ENCODE measurements at regions not wholly inside any gene's neighbourhood (a gene's known extent, or its start where the extent isn't known, plus 50 kb on each side); places are given as distances from the start of the nearest gene placed in this dataset.

GRCh38 chr18:78739115-78739514, 240.5 kb upstream of the SALL3 start:
- Histone ChIP-seq H3K27me3 (replicated peaks; ENCODE audit: control insufficient read depth, insufficient read depth, low read length, poor library complexity, severe bottlenecking) (no peaks in the 10 kb centered on the region), H3K4me1 (ENCODE audit: control insufficient read depth, insufficient read depth, low read length, poor library complexity, severe bottlenecking) (no peaks in the 10 kb centered on the region)

GRCh38 chr18:78739882-78740677, 239.5 kb upstream of the SALL3 start:
- H3K4me1 ChIP-seq (ENCODE audit: control insufficient read depth, insufficient read depth, low read length, poor library complexity, severe bottlenecking) = no peaks in the 10 kb centered on the region
- H3K9me3 ChIP-seq (ENCODE audit: control insufficient read depth, low read length) = no peaks in the 10 kb centered on the region
- DNase-seq = no peak
- no peaks in the 10 kb centered on the region for H3K27me3 ChIP-seq (replicated peaks; ENCODE audit: control insufficient read depth, insufficient read depth, low read length, poor library complexity, severe bottlenecking)
- no peaks in the 10 kb centered on the region for H3K36me3 ChIP-seq (ENCODE audit: control insufficient read depth, insufficient read depth, low read length)
- H3K27ac ChIP-seq (ENCODE audit: insufficient read depth, low read length, poor library complexity, severe bottlenecking) = no peak overlapping the region
- no peak overlapping the region for H3K4me3 ChIP-seq (ENCODE audit: insufficient read depth, low read depth, low read length, poor library complexity, severe bottlenecking)

More at GRCh38 chr18:78739115-78739514, 240.5 kb upstream of the SALL3 start:
- no peak for DNase-seq
- Histone ChIP-seq H3K4me3 (ENCODE audit: insufficient read depth, low read depth, low read length, poor library complexity, severe bottlenecking) (no peak overlapping the region), H3K9me3 (ENCODE audit: control insufficient read depth, low read length) (no peaks in the 10 kb centered on the region), H3K27ac (ENCODE audit: insufficient read depth, low read length, poor library complexity, severe bottlenecking) (no peak overlapping the region), H3K36me3 (ENCODE audit: control insufficient read depth, insufficient read depth, low read length) (no peaks in the 10 kb centered on the region)

- no peaks in the 10 kb centered on the region for H3K27me3 ChIP-seq (replicated peaks; ENCODE audit: control insufficient read depth, insufficient read depth, low read length, poor library complexity, severe bottlenecking)
- H3K36me3 ChIP-seq (ENCODE audit: control insufficient read depth, insufficient read depth, low read length) = no peaks in the 10 kb centered on the region
- no peaks in the 10 kb centered on the region for H3K4me1 ChIP-seq (ENCODE audit: control insufficient read depth, insufficient read depth, low read length, poor library complexity, severe bottlenecking)
- no peak overlapping the region for H3K4me3 ChIP-seq (ENCODE audit: insufficient read depth, low read depth, low read length, poor library complexity, severe bottlenecking)
- H3K27ac ChIP-seq (ENCODE audit: insufficient read depth, low read length, poor library complexity, severe bottlenecking) = no peak overlapping the region
- H3K9me3 ChIP-seq (ENCODE audit: control insufficient read depth, low read length) = no peaks in the 10 kb centered on the region
- DNase-seq = no peak
These were observed 238.7 kb upstream of the SALL3 start for GRCh38 chr18:78740876-78741275.

- Histone ChIP-seq H3K9me3 (ENCODE audit: control insufficient read depth, low read length) (no peaks in the 10 kb centered on the region), H3K4me3 (ENCODE audit: insufficient read depth, low read depth, low read length, poor library complexity, severe bottlenecking) (no peak overlapping the region), H3K27me3 (replicated peaks; ENCODE audit: control insufficient read depth, insufficient read depth, low read length, poor library complexity, severe bottlenecking) (no peaks in the 10 kb centered on the region), H3K36me3 (ENCODE audit: control insufficient read depth, insufficient read depth, low read length) (no peaks in the 10 kb centered on the region), H3K4me1 (ENCODE audit: control insufficient read depth, insufficient read depth, low read length, poor library complexity, severe bottlenecking) (no peaks in the 10 kb centered on the region), H3K27ac (ENCODE audit: insufficient read depth, low read length, poor library complexity, severe bottlenecking) (no peak overlapping the region)
- no peak for DNase-seq
These were observed 238.0 kb upstream of the SALL3 start for GRCh38 chr18:78741381-78742217.

- Histone ChIP-seq H3K27ac (ENCODE audit: insufficient read depth, low read length, poor library complexity, severe bottlenecking) (no peak overlapping the region), H3K9me3 (ENCODE audit: control insufficient read depth, low read length) (no peaks in the 10 kb centered on the region), H3K27me3 (replicated peaks; ENCODE audit: control insufficient read depth, insufficient read depth, low read length, poor library complexity, severe bottlenecking) (no peaks in the 10 kb centered on the region), H3K36me3 (ENCODE audit: control insufficient read depth, insufficient read depth, low read length) (no peaks in the 10 kb centered on the region), H3K4me3 (ENCODE audit: insufficient read depth, low read depth, low read length, poor library complexity, severe bottlenecking) (no peak overlapping the region), H3K4me1 (ENCODE audit: control insufficient read depth, insufficient read depth, low read length, poor library complexity, severe bottlenecking) (no peaks in the 10 kb centered on the region)
- no peak for DNase-seq
These were observed 237.3 kb upstream of the SALL3 start for GRCh38 chr18:78742218-78742745.

GRCh38 chr18:78743078-78743477, 236.5 kb upstream of the SALL3 start:
- H3K27me3 ChIP-seq (replicated peaks; ENCODE audit: control insufficient read depth, insufficient read depth, low read length, poor library complexity, severe bottlenecking) = no peaks in the 10 kb centered on the region
- no peak for DNase-seq

GRCh38 chr18:78751664-78752063, 228.0 kb upstream of the SALL3 start:
- H3K27ac ChIP-seq (ENCODE audit: insufficient read depth, low read length, poor library complexity, severe bottlenecking) = no peak overlapping the region
- no peaks in the 10 kb centered on the region for H3K36me3 ChIP-seq (ENCODE audit: control insufficient read depth, insufficient read depth, low read length)
- H3K4me1 ChIP-seq (ENCODE audit: control insufficient read depth, insufficient read depth, low read length, poor library complexity, severe bottlenecking) = no peaks in the 10 kb centered on the region
- no peak overlapping the region for H3K4me3 ChIP-seq (ENCODE audit: insufficient read depth, low read depth, low read length, poor library complexity, severe bottlenecking)
- DNase-seq = no peak
- no peaks in the 10 kb centered on the region for H3K27me3 ChIP-seq (replicated peaks; ENCODE audit: control insufficient read depth, insufficient read depth, low read length, poor library complexity, severe bottlenecking)
- no peaks in the 10 kb centered on the region for H3K9me3 ChIP-seq (ENCODE audit: control insufficient read depth, low read length)

More at GRCh38 chr18:78743078-78743477, 236.5 kb upstream of the SALL3 start:
- H3K27ac ChIP-seq (ENCODE audit: insufficient read depth, low read length, poor library complexity, severe bottlenecking) = no peak overlapping the region
- H3K9me3 ChIP-seq (ENCODE audit: control insufficient read depth, low read length) = no peaks in the 10 kb centered on the region
- no peaks in the 10 kb centered on the region for H3K4me1 ChIP-seq (ENCODE audit: control insufficient read depth, insufficient read depth, low read length, poor library complexity, severe bottlenecking)
- H3K36me3 ChIP-seq (ENCODE audit: control insufficient read depth, insufficient read depth, low read length) = no peaks in the 10 kb centered on the region
- no peak overlapping the region for H3K4me3 ChIP-seq (ENCODE audit: insufficient read depth, low read depth, low read length, poor library complexity, severe bottlenecking)

GRCh38 chr18:78753240-78753639, 226.4 kb upstream of the SALL3 start:
- no peaks in the 10 kb centered on the region for H3K9me3 ChIP-seq (ENCODE audit: control insufficient read depth, low read length)
- H3K27ac ChIP-seq (ENCODE audit: insufficient read depth, low read length, poor library complexity, severe bottlenecking) = no peak overlapping the region
- no peak overlapping the region for H3K4me3 ChIP-seq (ENCODE audit: insufficient read depth, low read depth, low read length, poor library complexity, severe bottlenecking)
- no peaks in the 10 kb centered on the region for H3K27me3 ChIP-seq (replicated peaks; ENCODE audit: control insufficient read depth, insufficient read depth, low read length, poor library complexity, severe bottlenecking)
- H3K36me3 ChIP-seq (ENCODE audit: control insufficient read depth, insufficient read depth, low read length) = no peaks in the 10 kb centered on the region
- no peaks in the 10 kb centered on the region for H3K4me1 ChIP-seq (ENCODE audit: control insufficient read depth, insufficient read depth, low read length, poor library complexity, severe bottlenecking)
- no peak for DNase-seq

GRCh38 chr18:78754311-78755043, 225.1 kb upstream of the SALL3 start:
- H3K4me3 ChIP-seq (ENCODE audit: insufficient read depth, low read depth, low read length, poor library complexity, severe bottlenecking) = no peak overlapping the region
- no peaks in the 10 kb centered on the region for H3K36me3 ChIP-seq (ENCODE audit: control insufficient read depth, insufficient read depth, low read length)
- H3K27ac ChIP-seq (ENCODE audit: insufficient read depth, low read length, poor library complexity, severe bottlenecking) = no peak overlapping the region
- H3K9me3 ChIP-seq (ENCODE audit: control insufficient read depth, low read length) = no peaks in the 10 kb centered on the region
- no peaks in the 10 kb centered on the region for H3K27me3 ChIP-seq (replicated peaks; ENCODE audit: control insufficient read depth, insufficient read depth, low read length, poor library complexity, severe bottlenecking)
- DNase-seq = no peak
- H3K4me1 ChIP-seq (ENCODE audit: control insufficient read depth, insufficient read depth, low read length, poor library complexity, severe bottlenecking) = no peaks in the 10 kb centered on the region

All from effector memory CD4-positive, alpha-beta T cell (primary cell).